DND-41 (cell line): ENCODE measurements at regions not wholly inside any gene's neighbourhood (a gene's known extent, or its start where the extent isn't known, plus 50 kb on each side); places are given as distances from the start of the nearest gene placed in this dataset.

ENCODE experiments used
- EZH2 ChIP-seq: IDR thresholded peaks from 3 replicates; pipeline ENCODE4 v1.6.1; 2012; ENCODE audit warnings: borderline replicate concordance, low read depth, mild to moderate bottlenecking, moderate library complexity, low read length, inconsistent platforms; ENCODE audit not compliant: severe bottlenecking
- TF ChIP-seq, protein P1 (sequence below): IDR thresholded peaks from 2 replicates; pipeline ENCODE4 v1.5.1; 2012; ENCODE audit warnings: borderline replicate concordance, low read length, moderate library complexity, mild to moderate bottlenecking; ENCODE audit not compliant: poor library complexity, severe bottlenecking; ENCODE audit errors: extremely low read depth

DNA sequence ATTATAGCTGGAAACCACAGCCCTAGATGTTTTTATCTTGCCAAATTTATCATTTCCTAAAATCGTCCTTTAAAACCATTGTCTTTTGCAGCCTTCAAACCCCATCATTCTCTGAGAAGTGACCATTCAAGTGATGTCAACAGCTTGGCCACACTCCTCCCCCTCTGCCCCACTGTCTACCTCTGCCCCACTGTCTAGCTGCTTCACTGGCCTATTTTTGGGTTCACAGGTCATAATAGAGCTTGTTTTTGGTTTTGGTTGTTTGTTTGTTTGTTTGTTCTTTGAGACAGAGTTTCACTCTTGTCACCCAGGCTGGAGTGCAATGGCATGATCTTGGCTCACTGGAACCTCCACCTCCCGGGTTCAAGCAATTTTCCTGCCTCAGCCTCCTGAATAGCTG, 93.2 kb upstream of the IL12A start:
- TF ChIP-seq, protein P1, sequence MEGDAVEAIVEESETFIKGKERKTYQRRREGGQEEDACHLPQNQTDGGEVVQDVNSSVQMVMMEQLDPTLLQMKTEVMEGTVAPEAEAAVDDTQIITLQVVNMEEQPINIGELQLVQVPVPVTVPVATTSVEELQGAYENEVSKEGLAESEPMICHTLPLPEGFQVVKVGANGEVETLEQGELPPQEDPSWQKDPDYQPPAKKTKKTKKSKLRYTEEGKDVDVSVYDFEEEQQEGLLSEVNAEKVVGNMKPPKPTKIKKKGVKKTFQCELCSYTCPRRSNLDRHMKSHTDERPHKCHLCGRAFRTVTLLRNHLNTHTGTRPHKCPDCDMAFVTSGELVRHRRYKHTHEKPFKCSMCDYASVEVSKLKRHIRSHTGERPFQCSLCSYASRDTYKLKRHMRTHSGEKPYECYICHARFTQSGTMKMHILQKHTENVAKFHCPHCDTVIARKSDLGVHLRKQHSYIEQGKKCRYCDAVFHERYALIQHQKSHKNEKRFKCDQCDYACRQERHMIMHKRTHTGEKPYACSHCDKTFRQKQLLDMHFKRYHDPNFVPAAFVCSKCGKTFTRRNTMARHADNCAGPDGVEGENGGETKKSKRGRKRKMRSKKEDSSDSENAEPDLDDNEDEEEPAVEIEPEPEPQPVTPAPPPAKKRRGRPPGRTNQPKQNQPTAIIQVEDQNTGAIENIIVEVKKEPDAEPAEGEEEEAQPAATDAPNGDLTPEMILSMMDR: no peak
- TF ChIP-seq EZH2: no peak
